HG03520 (cell line): ENCODE measurements at regions not wholly inside any gene's neighbourhood (a gene's known extent, or its start where the extent isn't known, plus 50 kb on each side); places are given as distances from the start of the nearest gene placed in this dataset.

Experiments
- ATAC-seq: cut with Tn5 transposase; IDR thresholded peaks from one replicate; pipeline ENCODE4 v1.9.1; 2021; ENCODE audit warnings: mild to moderate bottlenecking, moderate library complexity; ENCODE audit not compliant: unreplicated experiment

GRCh38 chr1:4595341-4596225 is 58.8 kb upstream of the AJAP1 start:
- no peak for ATAC-seq

- ATAC-seq, result no peak
These were observed 57.9 kb upstream of the AJAP1 start for GRCh38 chr1:4596486-4596885.

GRCh38 chr1:4597020-4597419 is 57.4 kb upstream of the AJAP1 start:
- no peak for ATAC-seq

GRCh38 chr1:4598561-4598960 is 55.8 kb upstream of the AJAP1 start:
- no peak for ATAC-seq

- ATAC-seq, result no peak
These were observed 54.9 kb upstream of the AJAP1 start for GRCh38 chr1:4599521-4599920.

DNA sequence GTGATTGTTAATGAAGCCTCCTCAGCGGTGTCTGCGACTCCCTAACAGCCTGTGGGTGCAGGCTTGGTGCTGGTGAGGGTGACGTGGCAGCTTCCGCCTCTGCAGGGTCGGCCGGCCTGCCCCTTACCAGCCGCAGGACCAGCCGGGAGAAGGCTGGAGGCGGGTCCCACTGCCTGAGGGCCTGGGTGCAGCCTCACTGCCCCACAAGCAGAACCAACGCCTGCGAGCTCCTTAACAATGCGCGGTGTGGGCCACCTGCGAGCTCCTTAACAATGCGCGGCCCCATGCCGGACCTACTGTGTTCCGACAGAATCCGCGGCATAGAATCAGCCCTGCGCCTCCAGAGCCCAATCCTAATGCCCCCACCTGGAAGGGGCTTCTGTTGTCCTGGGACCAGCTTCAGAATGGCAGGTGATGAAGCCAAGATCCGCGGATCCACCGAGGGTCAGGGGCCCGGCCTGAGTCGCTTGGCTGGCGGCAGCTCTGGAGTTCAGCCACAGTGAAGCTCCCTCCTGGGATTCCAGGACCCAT is 54.4 kb upstream of the AJAP1 start:
- no peak for ATAC-seq

DNA sequence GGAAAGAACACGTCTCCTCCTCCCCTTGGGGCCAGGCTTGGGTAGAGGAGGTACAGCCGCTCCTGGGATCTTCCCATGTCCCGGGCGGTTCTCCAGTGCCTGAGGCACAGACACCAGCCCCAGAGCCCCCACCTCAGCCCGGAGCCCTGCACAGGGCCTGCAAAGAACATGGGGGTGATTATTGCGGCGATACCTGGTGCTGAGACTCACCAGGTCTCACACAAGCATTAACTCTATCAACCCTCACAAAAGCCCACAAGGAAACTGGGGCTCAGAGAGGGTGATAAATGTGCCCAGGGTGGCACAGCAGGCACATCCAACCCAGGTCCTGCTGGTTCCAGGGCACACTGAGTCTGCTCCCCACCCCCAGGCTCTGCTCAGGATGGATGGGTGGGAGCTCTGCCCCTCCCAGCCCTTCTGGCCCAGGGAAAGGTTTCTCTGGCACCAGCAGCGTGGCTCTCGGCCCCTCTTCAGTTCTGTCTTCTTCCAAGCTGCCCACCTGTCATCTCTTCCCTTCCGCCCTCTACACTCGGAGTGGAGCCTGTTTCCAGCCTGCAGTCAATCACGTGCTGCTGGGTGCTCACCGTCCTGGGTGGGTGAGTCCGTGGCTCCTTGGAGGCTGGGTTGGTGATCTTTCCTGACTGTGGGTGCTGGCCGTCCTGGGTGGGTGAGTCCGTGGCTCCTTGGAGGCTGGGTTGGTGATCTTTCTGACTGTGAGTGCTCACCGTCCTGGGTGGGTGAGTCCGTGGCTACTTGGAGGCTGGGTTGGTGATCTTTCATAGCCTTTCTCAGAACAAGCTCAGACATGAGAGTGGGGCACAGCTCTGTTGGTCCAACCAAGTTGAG is 53.6 kb upstream of the AJAP1 start:
- no peak for ATAC-seq

- ATAC-seq, result no peak
These were observed 52.5 kb upstream of the AJAP1 start for GRCh38 chr1:4601941-4602340.

DNA sequence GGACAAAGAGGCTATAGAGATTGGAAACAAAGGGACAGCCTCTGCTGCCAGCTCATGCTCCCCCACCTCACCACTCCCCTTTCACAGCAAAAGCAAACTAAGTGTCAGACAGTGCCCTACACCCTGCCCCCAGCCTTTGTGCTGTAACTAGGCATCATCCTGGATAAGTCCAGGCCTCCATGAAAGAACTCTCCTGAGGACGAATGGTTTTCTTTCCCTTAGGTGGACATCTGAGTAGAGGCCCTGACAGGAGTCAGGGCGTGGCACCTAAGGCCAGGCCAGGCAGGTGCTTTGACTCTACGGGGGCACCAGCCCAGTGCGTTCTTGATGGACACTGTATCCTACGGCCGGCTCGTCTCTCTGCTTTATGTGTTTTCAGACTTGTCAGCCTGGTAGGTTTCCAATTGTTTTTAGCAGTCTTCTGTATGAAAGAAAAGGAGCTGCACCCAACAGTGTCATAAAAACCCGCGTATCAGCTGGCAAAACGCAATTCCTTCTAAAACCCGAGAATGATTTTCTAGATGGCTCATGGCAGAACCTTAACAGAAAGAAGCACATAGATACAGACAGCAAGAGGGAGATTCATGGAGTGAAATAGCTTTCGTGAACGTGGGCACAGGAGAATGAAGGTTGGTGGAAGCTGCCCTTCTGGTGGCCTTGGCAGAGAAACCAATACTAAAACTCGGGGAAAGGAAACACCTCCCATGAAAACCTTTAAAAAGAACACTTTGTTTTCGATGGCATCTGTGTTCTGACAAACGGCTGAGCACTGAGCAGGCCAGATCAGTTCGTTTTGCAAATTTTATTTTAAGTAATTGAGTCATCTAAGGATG is 51.7 kb upstream of the AJAP1 start:
- ATAC-seq, result no peak

DNA sequence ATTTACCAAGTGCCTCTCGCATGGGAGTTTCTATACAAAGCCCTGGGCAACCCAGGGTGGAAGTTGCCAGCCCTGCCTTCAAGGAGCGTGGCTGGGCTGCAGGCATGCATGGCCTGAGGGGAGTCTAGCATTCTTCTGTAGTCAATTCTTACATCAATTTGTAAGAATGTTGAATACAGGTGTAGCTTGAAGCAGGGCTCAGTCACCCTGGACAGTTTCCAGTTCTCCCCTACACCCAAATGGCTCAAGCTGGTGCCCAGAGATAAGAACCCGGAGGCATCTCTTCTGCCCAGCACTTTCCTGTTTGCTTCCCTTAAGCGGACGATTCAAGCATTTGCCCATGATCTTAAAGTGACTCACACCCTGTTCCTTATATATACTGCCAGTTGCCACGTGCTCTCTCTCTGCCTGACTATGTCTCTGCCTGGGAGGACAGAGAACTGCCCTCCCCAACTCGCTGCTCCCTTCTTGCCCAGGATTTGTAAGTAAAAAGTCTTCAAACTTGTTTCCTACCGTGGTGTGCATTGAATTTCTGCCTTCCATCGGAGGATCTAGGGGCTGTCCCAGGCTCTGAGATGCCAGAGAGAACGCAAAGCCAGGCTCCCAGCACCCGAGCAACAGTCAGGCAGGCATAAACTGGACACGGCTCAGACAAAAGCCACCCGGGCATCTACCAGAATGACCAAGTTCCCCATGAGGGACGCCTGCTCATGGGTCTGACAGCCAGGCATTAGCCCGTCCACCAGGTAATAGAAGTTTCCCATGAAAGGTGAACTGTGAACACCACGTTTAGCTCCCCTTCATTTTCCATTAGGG is 50.9 kb upstream of the AJAP1 start:
- no peak for ATAC-seq
